ENCODE measurements at regions not wholly inside any gene's neighbourhood (a gene's known extent, or its start where the extent isn't known, plus 50 kb on each side); places are given as distances from the start of the nearest gene placed in this dataset.

DNA sequence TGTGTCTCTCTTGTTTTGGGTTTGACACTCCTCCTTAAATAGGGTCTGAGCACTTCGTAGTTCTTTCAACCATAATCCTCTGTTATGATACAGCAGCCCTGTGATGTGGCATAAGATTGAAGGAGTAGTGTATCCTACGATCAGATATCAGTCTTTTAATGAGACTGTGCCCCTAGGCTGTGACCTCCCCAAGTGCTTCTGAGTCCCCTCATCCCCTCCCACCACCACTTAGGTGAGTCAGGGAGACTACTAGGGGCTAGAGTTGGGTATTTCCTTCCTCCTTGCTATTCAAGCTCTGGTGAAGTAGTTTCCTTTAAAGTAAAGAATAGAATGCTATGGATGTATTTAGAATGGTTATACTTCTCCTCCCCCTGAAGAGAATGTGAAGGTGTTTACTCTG, 637.2 kb upstream of the GRAMD2B start:
- H3K27ac ChIP-seq (ENCODE audit: low read length): no peak overlapping the region
- no peak for DNase-seq
- TF ChIP-seq EZH2 (IDR thresholded peaks at IDR 0.05; ENCODE audit: low read length, unreplicated experiment): no peak
- no peak for TF ChIP-seq EZH2phosphoT487 (IDR thresholded peaks at IDR 0.05; ENCODE audit: borderline replicate concordance, low read length)
- TF ChIP-seq, protein P1, sequence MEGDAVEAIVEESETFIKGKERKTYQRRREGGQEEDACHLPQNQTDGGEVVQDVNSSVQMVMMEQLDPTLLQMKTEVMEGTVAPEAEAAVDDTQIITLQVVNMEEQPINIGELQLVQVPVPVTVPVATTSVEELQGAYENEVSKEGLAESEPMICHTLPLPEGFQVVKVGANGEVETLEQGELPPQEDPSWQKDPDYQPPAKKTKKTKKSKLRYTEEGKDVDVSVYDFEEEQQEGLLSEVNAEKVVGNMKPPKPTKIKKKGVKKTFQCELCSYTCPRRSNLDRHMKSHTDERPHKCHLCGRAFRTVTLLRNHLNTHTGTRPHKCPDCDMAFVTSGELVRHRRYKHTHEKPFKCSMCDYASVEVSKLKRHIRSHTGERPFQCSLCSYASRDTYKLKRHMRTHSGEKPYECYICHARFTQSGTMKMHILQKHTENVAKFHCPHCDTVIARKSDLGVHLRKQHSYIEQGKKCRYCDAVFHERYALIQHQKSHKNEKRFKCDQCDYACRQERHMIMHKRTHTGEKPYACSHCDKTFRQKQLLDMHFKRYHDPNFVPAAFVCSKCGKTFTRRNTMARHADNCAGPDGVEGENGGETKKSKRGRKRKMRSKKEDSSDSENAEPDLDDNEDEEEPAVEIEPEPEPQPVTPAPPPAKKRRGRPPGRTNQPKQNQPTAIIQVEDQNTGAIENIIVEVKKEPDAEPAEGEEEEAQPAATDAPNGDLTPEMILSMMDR (conservative IDR thresholded peaks at IDR 0.05; ENCODE audit: low read depth, low read length): no peak
- H3K27me3 ChIP-seq (ENCODE audit: low read length): no peaks in the 10 kb centered on the region
- H3K9me3 ChIP-seq (ENCODE audit: low read length): no peaks in the 10 kb centered on the region
- no peaks in the 10 kb centered on the region for H3K36me3 ChIP-seq (ENCODE audit: low read depth, low read length)
- BruUV-seq (replicated peaks): no TSS peak
- H3K4me3 ChIP-seq (ENCODE audit: low read length): no peak overlapping the region
- CTCF ChIA-PET: no interaction called here
- no peaks in the 10 kb centered on the region for H3K4me1 ChIP-seq (ENCODE audit: insufficient read depth, low read length)
- intact Hi-C loops (cut with micrococcal nuclease): no loop called here
- no peak overlapping the region for H3K4me2 ChIP-seq (ENCODE audit: low read length)
- no peak overlapping the region for H2AFZ ChIP-seq (ENCODE audit: low read length)
- H4K20me1 ChIP-seq (ENCODE audit: low read length): no peaks in the 10 kb centered on the region
- no peaks in the 10 kb centered on the region for H3F3A ChIP-seq (ENCODE audit: low read length, unreplicated experiment)
- ATAC-seq: no peak
- POLR2A ChIA-PET (ENCODE audit: unreplicated experiment): no interaction called here
- H3K79me2 ChIP-seq (ENCODE audit: low read length): no peaks in the 10 kb centered on the region
- H3K9me2 ChIP-seq (replicated peaks; ENCODE audit: low read length): no peaks in the 10 kb centered on the region
- no peak overlapping the region for H3K9ac ChIP-seq (ENCODE audit: low read length)

DNA sequence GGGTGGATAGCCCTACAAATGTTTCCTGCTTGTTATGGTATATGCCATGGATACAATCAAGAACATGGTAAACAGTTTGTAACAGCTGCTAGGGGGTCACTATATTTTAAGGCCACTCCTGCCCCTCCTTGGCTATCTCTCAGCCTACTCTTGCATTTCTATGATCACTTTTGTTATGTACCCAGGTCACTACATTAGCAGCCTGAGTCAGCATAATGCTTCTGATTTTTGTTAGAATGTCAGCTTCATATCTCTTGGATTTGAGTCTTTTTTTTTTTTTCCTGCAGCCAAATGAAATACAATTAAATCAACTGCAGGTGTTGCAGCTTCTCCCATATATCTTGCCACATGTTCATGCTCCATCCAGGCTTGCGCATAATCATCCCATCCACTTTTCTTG, 629.7 kb upstream of the GRAMD2B start:
- Histone ChIP-seq H3K27me3 (ENCODE audit: low read length) (no peaks in the 10 kb centered on the region), H3K9me3 (ENCODE audit: low read length) (no peaks in the 10 kb centered on the region), H3K4me3 (ENCODE audit: low read length) (no peak overlapping the region), H3K79me2 (ENCODE audit: low read length) (no peaks in the 10 kb centered on the region), H3K9ac (ENCODE audit: low read length) (no peak overlapping the region), H3K4me2 (ENCODE audit: low read length) (no peak overlapping the region), H3K9me2 (replicated peaks; ENCODE audit: low read length) (no peaks in the 10 kb centered on the region), H2AFZ (ENCODE audit: low read length) (no peak overlapping the region), H3F3A (ENCODE audit: low read length, unreplicated experiment) (no peaks in the 10 kb centered on the region), H3K36me3 (ENCODE audit: low read depth, low read length) (no peaks in the 10 kb centered on the region), H3K27ac (ENCODE audit: low read length) (no peak overlapping the region), H4K20me1 (ENCODE audit: low read length) (no peaks in the 10 kb centered on the region), H3K4me1 (ENCODE audit: insufficient read depth, low read length) (no peaks in the 10 kb centered on the region)
- no TSS peak for BruUV-seq (replicated peaks)
- no peak for DNase-seq
- POLR2A ChIA-PET (ENCODE audit: unreplicated experiment): no interaction called here
- TF ChIP-seq EZH2phosphoT487 (IDR thresholded peaks at IDR 0.05; ENCODE audit: borderline replicate concordance, low read length) (no peak), EZH2 (IDR thresholded peaks at IDR 0.05; ENCODE audit: low read length, unreplicated experiment) (no peak)
- TF ChIP-seq, protein P1 (conservative IDR thresholded peaks at IDR 0.05; ENCODE audit: low read depth, low read length): no peak
- CTCF ChIA-PET: no interaction called here
- intact Hi-C loops (cut with micrococcal nuclease): no loop called here
- ATAC-seq: no peak

DNA sequence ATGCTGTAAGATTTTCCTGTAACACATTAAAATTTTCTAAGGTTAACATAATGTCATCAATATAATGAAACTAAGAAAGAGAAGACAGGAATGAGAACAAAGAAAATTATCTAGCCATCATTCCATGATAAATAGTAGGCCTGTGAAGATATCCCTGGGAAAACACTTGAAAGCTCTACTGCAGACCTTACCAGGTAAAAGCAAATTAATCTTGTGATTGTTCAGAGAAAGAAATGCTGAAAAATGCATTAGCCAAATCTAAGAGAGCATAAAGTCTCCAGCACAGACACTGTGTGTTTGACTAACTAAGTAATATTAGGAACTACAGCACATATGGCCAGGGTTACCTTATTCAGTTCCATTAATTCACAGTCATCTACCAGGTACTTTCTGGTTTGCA, 628.3 kb upstream of the GRAMD2B start:
- TF ChIP-seq EZH2phosphoT487 (IDR thresholded peaks at IDR 0.05; ENCODE audit: borderline replicate concordance, low read length): no peak
- TF ChIP-seq EZH2 (IDR thresholded peaks at IDR 0.05; ENCODE audit: low read length, unreplicated experiment): no peak
- TF ChIP-seq, protein P1 (conservative IDR thresholded peaks at IDR 0.05; ENCODE audit: low read depth, low read length): no peak
- no peaks in the 10 kb centered on the region for H3K9me2 ChIP-seq (replicated peaks; ENCODE audit: low read length)
- no peaks in the 10 kb centered on the region for H3K4me1 ChIP-seq (ENCODE audit: insufficient read depth, low read length)
- H4K20me1 ChIP-seq (ENCODE audit: low read length): no peaks in the 10 kb centered on the region
- no peak overlapping the region for H3K4me2 ChIP-seq (ENCODE audit: low read length)
- BruUV-seq (replicated peaks): no TSS peak
- H3F3A ChIP-seq (ENCODE audit: low read length, unreplicated experiment): no peaks in the 10 kb centered on the region
- no peak for DNase-seq
- no peak for ATAC-seq
- no peak overlapping the region for H3K4me3 ChIP-seq (ENCODE audit: low read length)
- no peak overlapping the region for H3K27ac ChIP-seq (ENCODE audit: low read length)
- H3K9ac ChIP-seq (ENCODE audit: low read length): no peak overlapping the region
- H3K9me3 ChIP-seq (ENCODE audit: low read length): no peaks in the 10 kb centered on the region
- H2AFZ ChIP-seq (ENCODE audit: low read length): no peak overlapping the region
- CTCF ChIA-PET: no interaction called here
- H3K36me3 ChIP-seq (ENCODE audit: low read depth, low read length): no peaks in the 10 kb centered on the region
- POLR2A ChIA-PET (ENCODE audit: unreplicated experiment): no interaction called here
- H3K27me3 ChIP-seq (ENCODE audit: low read length): no peaks in the 10 kb centered on the region
- H3K79me2 ChIP-seq (ENCODE audit: low read length): no peaks in the 10 kb centered on the region
- intact Hi-C loops (cut with micrococcal nuclease): no loop called here
